CD4-positive, alpha-beta T cell treated with Interleukin-21 for 1 hour (primary cell): ENCODE measurements at regions not wholly inside any gene's neighbourhood (a gene's known extent, or its start where the extent isn't known, plus 50 kb on each side); places are given as distances from the start of the nearest gene placed in this dataset.
"Not testable (repeated sequence)": the region's sequence is repeated elsewhere in the genome, so short reads cannot be mapped to it uniquely, and the experiment has no call there.

Experiments used
- DNase-seq: peaks from one replicate; pipeline ENCODE4 v3.0.0-alpha.2; 2020

DNA sequence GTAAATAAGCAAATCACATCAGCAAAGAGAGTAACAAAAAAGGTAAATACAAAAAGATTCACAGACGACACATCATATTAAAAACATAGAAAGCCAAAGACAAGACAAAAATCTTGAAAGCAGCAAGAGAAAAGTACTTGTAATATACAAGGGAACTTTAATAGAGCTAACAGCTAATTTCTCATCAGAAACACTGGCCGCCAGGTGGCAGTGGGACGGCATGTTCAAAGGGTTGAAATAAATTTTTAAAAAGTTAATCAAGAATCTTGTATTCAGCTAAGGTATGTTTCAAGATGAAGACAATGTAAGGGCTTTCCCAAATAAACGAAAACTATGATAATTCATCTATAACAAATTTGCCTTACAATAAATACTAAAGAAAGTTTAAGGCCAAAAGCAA, 358.1 kb downstream of the LRRIQ3 start:
- DNase-seq, result no peak

DNA sequence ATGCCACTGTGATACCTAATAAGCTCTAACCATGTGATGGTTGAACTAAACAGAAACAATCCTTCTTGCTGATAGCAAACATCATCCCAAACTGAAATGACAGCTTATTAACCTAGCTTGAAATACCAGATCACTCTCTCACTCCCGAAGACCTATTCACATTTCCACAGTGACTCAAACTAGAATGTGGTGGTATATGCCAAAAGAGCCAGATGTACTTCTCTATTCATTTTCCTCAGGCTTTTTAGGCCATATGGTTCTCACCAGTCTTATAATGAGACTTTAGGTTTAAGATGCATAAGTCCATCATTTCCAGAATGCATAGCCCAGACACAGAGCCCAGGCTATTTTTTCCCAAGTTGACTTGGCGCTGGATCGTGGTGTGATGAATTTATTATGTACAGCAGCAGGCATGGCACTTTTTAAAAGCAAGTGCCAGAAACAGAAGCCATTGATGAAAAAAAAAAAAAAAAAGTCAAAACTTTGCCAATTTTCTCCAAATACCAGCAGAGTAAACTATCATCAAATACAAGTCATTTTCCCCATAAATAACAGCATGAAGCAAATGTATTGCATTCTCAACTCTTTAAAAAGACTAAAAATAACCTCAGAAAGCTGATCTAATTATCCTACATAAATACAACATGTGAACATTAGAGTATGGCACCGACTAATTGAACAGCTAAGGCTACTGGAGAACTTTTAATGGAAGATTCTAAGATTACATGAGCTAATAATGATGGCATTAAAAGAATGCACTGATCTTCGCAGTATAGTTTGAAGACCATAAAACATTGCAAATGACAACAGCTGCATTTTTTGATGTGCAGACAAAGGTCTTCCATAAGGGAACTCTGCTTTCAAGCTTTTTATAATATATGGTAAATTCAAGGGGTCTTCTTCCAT, 365.4 kb downstream of the LRRIQ3 start:
- no peak for DNase-seq

DNA sequence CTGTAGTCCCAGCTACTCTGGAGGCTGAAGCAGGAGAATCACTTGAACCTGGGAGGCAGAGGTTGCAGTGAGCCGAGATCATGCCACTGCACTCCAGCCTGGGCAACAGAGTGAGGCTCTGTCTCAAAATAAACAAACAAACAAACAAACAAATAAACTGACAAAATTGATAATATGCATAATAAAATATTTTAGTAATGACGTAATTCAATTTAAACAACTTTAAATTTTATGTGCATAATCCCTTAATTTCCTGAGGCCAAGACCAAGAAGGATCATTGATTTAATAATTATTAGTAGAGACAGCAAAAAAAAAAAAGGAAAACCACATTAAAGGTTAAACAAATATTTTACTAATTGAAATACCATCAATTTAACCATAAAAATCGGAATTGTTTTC, 370.7 kb downstream of the LRRIQ3 start:
- DNase-seq, result not testable (repeated sequence)

DNA sequence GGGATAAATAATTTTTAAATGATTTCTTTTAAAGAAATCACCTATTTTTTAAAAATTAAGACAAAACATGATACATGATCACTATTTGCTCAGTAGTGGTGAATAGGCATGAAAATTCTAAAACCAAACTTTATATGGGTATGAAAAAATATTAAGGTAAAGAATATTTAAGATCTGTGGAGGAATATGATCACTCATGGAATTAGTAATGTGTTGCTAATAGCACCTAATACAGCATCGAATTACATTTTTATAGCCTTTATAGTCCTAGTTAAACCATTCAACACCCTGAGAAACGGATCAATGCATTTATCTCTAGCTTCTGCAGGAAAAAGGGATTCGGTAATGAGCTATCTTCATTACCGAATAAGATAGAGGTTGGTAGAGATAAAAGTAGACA, 373.9 kb downstream of the LRRIQ3 start:
- DNase-seq, result no peak

DNA sequence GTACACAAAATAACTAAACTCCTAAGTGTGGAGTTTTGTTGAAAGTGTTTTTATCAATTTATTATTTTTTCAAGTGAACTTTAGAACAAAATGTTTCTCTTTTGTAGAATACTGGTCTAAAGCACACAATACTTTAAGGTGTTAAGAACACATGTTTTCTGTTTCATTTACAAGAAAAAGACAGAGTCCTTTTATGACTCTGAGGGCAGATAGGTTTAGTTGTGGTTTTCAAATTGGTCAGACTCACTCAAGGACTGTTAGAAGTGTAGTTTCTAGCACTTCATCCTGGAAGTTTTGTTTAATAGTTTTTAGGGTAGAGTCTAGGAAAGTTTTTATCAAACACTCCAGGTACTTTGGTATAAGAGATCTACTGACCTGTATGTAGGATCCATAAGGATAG, 376.5 kb downstream of the LRRIQ3 start:
- DNase-seq, result no peak

DNA sequence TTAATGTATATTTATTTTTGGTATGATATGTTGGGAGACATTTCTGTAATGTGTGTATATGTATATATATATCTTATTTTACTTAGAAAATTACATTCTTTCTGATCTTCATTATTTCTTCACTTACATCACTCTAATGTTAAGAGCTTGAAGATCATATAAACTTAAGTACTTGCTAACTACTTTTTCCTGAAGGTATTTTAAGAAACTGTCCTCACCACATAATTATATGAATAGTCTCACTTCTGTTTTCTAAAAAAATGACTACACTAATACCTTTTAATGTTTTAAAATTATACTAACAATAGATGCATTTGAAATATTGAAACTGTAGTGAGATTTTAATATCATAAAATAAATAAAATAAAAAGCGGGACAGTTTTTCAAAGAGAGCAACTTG, 377.1 kb downstream of the LRRIQ3 start:
- no peak for DNase-seq

DNA sequence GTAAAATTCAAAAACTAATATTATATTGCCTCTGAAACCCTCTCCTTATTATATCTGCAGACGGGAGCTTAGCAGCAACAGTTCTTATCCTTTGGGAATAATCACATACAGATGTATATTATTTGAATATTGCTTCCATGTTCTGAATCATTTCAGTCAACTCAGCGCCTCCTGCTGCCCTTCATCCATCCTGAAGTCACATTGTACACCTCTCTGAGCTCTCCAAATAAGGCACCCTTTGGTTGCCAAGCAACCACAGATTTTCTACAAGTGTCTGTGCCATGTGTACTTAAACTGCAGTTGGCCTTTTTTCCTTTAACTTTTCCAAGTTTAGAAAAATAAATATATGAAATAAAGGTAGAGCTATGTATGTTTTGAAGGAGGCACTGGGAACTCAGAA, 384.3 kb downstream of the LRRIQ3 start:
- DNase-seq, result no peak

DNA sequence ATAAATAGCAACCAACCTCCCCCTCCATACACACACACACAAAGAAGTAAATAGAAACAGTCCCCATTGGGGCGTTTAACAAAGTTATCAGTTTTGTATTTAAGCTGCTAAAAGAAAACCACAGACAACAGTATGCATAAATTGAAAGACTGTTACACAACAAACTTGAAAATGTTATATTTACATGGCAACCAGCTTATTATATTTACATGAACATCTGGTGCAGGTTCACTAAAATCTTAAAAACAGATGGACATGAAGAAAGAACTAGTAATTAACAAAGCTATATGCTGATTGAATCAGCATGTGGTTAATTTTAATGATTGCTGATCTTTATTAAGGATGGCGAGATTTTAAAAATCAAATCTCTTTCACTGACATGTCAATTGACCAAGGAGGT, 384.7 kb downstream of the LRRIQ3 start:
- no peak for DNase-seq

DNA sequence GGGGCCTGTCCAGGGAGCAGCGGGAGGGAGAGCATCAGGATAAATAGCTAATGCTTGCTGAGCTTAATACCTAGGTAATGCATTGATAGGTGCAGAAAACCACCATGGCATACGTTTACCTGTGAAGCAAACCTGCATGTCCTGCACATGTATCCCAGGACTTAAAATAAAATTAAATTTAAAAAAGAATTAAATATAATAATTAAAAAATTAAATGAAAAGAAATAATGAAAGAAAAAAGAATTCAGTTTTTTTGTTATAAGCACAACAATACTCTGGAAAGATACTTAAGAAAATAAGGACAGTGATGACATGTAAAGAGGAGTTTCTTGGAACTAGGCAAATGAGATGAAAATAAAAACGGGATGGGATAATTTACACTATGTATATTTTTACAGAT, 386.2 kb downstream of the LRRIQ3 start:
- DNase-seq, result no peak

DNA sequence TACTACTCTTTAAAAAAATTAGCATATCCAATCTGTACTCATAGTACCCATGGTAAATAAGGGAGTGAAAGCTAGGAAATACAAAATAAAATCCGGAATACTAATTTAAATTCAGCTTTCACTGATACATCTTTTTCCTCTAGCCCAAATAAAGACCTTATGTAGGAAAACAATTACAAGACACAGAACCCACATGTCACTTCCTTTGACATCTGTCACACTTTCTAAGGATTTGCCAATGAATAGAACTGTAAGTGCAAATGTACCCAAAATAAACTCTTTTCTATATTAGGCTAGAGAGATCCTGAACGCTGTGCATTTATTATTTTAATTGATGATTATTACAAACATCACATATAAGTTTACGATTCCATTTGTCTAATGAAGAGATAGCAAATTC, 393.0 kb downstream of the LRRIQ3 start:
- DNase-seq, result no peak

DNA sequence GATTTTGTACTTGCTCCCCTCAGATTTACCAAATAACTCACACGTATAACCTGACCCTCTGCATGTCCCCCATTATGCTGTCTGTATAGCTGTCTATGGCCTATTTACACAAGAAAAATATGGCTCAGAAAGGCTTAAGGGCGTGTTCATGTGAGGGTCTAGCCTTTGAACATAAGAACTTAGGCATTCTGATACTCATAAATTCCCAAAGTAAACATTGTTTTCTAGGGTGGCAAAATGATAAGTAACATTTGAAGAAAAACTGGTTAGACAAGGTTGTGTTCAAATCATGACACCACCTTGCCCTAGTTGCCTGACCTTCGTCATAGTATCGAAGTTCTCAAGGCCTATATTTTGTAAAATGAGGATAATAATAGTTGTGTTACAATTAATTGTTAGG, 394.6 kb downstream of the LRRIQ3 start:
- no peak for DNase-seq

DNA sequence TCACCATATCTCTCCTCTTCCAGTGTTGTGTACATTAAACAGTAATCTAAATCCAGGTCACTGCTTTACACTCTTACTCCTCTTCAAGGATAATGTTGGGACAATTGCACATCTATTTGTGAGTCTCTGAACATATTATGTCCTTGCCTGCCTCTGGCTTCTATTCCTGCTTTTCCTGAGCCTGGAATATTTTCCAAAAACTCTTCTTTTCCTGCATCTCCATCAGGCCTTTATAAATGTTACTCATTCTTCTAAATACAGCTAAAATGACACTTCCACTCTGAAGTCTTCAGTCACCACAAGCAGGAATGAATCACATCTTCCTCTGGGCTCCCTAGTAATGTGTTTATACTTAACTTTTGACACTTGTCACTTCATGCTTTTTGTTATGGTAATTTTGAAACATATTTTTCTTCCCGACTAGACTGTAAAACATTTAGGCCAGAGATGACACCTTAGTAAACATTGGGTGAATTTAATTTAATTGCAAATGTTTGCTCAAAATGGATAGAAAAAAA, 396.0 kb downstream of the LRRIQ3 start:
- no peak for DNase-seq

DNA sequence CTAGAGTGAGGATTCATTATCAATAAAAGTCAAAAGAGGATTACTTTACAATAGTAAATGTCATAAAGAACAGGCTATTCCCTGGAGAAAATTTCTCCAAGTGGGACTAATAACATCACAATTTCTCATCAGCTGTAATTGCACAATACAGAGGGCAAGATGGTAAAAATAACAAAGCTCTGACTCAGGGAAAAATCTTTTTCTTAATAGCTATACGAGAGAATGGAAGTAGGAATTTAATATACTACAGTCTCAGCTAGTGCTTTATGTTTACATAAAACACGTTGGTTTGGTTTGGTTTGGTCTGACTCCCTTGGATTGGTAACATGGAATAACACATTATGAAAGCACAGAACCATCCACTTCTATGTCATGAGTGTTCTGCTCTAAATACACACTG, 397.6 kb downstream of the LRRIQ3 start:
- DNase-seq, result no peak

DNA sequence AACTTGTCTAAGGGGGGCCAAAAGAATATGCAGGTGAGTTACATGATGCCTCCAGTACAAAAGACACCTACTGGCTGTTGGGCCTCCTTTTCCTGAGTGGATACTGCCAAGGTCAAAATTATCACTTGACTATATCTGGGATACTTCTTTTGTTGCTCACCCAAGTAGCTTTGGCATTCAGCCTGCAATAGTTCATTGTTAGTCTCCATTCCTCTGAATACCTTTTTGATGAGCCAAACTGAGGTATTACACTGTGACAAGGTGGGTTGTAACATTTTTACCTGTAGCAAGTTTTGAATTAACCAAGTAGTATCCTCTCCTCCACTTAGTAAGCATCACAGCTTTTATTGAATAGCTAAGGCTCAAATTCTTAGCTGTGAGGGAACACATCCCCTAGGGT, 408.0 kb downstream of the LRRIQ3 start:
- DNase-seq, result no peak

DNA sequence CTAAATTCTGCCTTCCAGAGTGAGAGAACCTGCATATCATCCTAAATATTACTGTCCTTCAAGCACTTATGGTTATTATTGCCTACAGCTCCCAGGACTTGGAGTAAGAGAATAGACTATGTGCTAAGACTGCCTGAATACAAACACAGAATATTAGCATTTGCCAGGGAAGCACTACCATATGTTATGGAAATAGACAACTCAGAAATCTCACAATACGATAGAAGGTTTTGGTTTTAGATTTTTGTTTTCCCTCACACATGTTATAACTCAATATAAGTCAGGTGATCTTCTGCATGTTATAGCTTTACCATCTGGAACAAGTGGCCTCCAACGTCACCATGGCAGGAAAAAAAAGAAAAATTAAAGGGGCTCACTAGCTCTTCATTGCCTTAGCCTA, 413.9 kb downstream of the LRRIQ3 start:
- no peak for DNase-seq

DNA sequence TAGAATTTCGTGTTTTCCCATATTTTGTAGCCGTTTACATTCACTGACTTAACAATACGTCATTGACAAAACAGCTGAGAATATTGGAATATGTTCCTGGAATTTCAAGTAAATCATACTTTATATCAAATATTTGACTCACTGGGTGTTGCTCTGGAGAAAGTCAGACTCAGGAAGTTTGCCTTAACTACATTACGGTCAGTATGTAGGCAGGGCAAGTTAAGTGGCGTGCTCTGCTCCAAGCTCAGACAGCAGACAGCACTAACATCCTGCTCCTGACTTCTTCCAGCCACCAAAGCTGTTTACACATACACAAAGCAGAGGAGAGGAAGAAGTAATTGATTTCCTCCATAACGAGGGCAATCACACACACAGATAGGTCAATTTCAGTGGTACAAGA, 414.6 kb downstream of the LRRIQ3 start:
- DNase-seq, result no peak

DNA sequence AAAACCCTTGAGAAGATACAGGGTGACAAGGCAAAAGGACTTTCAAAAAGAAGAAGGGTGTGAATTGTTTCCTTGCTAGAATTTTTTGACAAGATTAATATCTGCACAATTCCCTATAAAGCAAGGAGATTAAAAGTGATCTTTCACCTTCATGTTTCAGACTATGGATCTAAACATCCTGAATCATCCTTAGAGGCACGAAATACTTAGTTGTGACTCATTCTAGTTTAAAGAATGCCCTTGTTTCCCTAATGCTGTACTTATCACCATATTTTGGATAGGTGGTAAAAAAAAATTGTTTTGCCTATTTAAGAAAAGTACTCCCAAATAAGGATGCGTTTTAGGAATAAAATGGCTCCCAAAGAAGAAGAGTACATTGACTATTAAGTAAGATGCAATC, 415.1 kb downstream of the LRRIQ3 start:
- DNase-seq, result no peak

DNA sequence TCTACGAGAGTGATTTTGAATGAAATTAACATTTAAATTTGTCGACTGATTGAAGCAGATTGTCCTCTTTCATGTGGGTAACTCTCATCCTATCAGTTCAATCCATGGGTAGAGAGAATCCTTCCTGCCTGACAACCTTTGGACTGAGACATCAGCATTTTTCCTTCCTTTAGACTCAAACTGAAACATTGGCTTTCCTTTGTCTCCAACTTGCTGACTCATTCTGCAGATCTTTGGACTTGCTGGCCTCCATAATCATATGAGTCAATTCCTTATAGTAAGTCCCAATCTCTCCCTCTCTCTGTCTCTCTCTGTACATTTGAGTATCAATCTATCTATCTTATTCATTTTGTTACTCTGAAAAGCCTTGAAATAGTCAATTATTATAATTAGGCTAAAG, 416.7 kb downstream of the LRRIQ3 start:
- no peak for DNase-seq

DNA sequence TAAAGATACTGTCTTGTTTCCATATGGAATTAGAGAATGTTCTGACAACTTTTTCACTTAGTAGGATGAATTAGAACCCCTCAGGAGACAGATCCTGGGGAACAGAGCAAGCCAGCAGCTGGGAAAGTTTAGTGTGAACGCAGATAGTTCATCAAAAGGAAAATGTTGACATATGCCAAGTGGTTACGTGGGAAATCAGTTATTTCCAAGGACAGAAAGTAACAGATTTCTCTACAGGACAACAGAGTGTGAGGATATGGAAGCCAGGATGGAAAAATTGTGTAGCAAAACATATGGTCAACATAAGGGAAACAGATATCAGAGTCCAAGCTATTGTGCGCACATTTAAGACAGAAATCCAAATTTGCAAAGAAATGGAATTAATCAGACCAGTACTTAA, 419.5 kb downstream of the LRRIQ3 start:
- DNase-seq, result no peak

DNA sequence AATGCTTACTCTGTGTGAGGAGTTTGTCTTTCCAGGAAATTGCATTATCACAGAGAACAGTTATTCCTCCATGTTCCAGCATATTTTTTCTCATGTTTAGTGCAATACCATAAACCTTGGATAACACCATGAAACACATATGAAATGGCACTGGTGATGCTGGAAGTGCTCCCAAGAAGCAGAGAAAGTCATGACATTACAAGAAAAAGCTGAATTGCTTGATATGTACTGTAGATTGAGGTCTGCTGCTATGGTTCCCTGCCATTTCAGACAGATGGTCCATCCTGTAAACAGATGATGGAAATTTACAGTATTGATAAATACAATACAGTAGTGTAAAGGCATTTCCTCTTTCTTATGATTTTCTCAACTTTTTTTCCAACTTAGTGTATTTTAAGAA, 422.1 kb downstream of the LRRIQ3 start:
- no peak for DNase-seq

DNA sequence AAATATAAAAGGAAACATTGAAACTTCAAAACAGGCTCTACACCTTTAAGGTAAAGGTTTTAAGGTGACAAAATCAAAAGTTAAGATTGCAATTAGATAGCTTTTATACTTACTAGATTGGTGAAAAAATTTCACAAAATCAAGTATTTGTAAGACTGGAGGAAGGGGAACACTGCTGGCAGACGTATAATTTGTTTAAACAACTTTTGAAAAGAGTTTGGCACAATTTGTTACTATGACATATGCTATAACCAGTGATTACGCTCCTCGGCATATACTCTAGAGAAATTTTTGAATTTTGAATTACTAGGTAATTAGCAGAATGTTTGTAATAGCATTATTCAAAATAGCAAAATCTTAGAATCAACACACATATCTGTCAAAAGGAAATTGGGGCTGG, 425.0 kb downstream of the LRRIQ3 start:
- no peak for DNase-seq

DNA sequence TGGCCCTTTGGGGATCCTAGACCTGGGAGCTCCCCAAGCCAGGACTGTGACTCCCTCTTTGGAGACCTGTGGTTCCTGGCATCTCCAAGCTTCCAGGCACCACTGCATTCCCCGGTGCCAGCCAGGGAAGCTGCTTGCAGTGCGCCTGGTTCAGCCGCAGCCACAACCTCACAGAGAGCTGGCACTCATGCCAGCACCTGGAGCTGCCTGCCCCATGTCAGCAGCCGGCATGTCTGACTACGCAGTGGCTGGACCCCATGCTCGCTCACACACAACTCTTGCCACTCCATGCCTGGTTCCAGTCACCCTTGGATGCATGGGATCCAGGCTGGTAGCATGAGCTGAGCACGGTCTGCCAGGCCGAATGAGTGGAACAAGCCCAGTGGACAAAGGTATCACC, 426.6 kb downstream of the LRRIQ3 start:
- no peak for DNase-seq

DNA sequence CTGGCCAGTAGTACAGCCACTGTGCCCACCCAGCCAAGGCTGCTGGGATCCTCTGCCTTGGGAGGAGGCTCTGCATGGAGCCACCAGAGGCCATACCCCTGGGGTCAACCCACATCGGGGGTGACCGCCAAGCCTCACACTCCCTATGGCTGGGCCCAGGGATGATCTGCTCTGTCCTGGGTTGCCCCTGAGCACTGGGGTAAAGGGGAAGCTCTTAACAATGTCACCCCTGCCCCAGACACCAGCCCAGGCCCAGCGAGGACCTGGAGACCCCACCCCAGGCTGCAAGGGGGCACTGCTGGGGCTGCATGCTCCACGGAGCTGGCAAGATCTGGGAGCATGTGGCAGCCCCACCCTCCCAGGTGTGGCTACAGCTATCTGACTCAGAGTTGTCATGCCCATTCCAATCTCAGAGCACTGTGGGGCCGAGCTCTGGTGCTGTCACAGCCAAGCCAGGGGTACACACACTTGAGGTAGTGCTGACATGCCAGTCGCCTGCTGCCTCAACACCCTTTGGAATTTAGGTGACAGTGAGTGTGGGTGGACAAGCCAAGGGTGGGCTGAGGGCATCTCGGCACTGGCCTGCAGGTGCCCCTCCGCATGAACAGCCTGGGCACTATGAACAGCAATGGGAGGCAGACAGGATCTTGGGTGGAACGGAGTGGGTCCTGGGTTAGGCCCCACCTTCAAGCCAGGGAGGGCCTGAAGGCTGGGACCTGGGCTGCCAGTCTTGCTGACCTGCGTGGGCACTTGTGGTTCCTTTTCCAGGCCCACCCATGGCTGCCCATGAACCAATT, 427.7 kb downstream of the LRRIQ3 start:
- no peak for DNase-seq

DNA sequence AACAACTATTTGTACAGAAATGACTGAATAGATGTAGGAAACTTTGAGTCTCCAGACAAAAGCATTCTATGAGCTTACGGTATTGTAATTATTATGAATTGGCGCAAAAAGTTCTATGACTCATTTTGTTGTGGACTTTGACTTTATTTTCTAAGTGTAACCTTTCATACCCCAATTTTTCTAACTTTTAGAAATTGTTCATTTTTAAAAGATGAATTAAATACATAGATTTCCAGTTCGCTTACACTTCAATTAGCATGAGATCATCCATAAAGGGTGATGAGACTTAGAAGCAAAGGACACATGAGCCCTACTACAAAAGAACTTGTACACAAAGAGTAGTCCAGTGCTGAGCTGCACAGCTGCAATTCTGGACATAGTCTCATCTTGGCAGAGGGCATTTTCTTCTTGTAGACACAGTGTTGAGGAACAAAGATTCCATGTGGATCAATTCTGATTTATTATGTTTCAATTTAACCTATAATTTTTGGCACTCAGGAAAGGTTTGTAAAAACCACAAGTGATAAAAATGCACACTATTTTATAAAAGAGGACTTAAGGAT, 431.1 kb downstream of the LRRIQ3 start:
- DNase-seq, result no peak
